ENCODE measurements at regions not wholly inside any gene's neighbourhood (a gene's known extent, or its start where the extent isn't known, plus 50 kb on each side); places are given as distances from the start of the nearest gene placed in this dataset.

GRCh38 chr6:91340896-91341395 lies 754.1 kb upstream of the MAP3K7 start:
- H3K4me1 ChIP-seq (ENCODE audit: low read length): no peaks in the 10 kb centered on the region
- H3K9me3 ChIP-seq (replicated peaks; ENCODE audit: insufficient read depth, low read length): no peaks in the 10 kb centered on the region
- H3K9me2 ChIP-seq (replicated peaks; ENCODE audit: insufficient read depth, low read length): no peaks in the 10 kb centered on the region
- no peaks in the 10 kb centered on the region for H3F3A ChIP-seq (ENCODE audit: insufficient read depth, low read length)
- DNase-seq: no peak
- no peaks in the 10 kb centered on the region for H3K36me3 ChIP-seq (replicated peaks; ENCODE audit: insufficient read depth, low read length)
- no peak overlapping the region for H3K9ac ChIP-seq (ENCODE audit: low read length)
- H4K20me1 ChIP-seq (ENCODE audit: insufficient read depth, low read length): no peaks in the 10 kb centered on the region
- H3K27ac ChIP-seq (ENCODE audit: low read length): no peak overlapping the region
- H2AFZ ChIP-seq (ENCODE audit: low read length): no peak overlapping the region
- no peak overlapping the region for H3K4me2 ChIP-seq (ENCODE audit: low read depth, low read length)
- H3K79me2 ChIP-seq (ENCODE audit: low read length): no peaks in the 10 kb centered on the region
- no peaks in the 10 kb centered on the region for H3K27me3 ChIP-seq (replicated peaks; ENCODE audit: insufficient read depth, low read length)
- H3K4me3 ChIP-seq (ENCODE audit: low read length): no peak overlapping the region
- no peak for TF ChIP-seq EZH2phosphoT487 (IDR thresholded peaks at IDR 0.05; ENCODE audit: low read length)

DNA sequence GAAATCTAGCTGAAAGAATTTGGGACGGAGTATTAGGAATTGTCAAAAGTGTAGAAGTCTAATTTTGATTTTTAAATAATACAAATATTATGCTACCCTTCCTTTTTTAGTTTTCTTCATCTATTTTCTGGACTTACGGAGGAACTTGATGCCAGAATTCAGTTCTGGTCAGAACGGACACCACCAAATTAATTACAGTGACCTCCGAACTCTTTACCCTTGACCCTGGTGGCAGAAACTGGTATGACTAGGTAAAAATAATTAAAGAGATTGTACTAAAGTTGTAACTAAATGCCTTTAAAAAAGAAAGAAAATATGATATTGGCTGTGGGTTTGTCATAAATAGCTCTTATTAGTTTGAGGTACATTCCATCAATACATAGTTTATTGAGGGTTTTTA lies 751.1 kb upstream of the MAP3K7 start:
- Histone ChIP-seq H3K36me3 (replicated peaks; ENCODE audit: insufficient read depth, low read length) (no peaks in the 10 kb centered on the region), H3K9me3 (replicated peaks; ENCODE audit: insufficient read depth, low read length) (no peaks in the 10 kb centered on the region), H3K4me1 (ENCODE audit: low read length) (no peaks in the 10 kb centered on the region), H3K27me3 (replicated peaks; ENCODE audit: insufficient read depth, low read length) (no peaks in the 10 kb centered on the region), H4K20me1 (ENCODE audit: insufficient read depth, low read length) (no peaks in the 10 kb centered on the region), H3F3A (ENCODE audit: insufficient read depth, low read length) (no peaks in the 10 kb centered on the region), H3K9me2 (replicated peaks; ENCODE audit: insufficient read depth, low read length) (no peaks in the 10 kb centered on the region), H3K4me3 (ENCODE audit: low read length) (no peak overlapping the region), H3K27ac (ENCODE audit: low read length) (no peak overlapping the region), H3K4me2 (ENCODE audit: low read depth, low read length) (no peak overlapping the region), H3K79me2 (ENCODE audit: low read length) (no peaks in the 10 kb centered on the region), H3K9ac (ENCODE audit: low read length) (no peak overlapping the region), H2AFZ (ENCODE audit: low read length) (no peak overlapping the region)
- no peak for DNase-seq
- TF ChIP-seq EZH2 (optimal IDR thresholded peaks at IDR 0.05; ENCODE audit: low read depth, low read length) (no peak), EZH2phosphoT487 (IDR thresholded peaks at IDR 0.05; ENCODE audit: low read length) (no peak)

GRCh38 chr6:91330896-91331295 lies 744.0 kb upstream of the MAP3K7 start:
- Histone ChIP-seq H3K9ac (ENCODE audit: low read length) (no peak overlapping the region), H3K4me1 (ENCODE audit: low read length) (no peaks in the 10 kb centered on the region), H3K27ac (ENCODE audit: low read length) (no peak overlapping the region), H2AFZ (ENCODE audit: low read length) (no peak overlapping the region), H3K36me3 (replicated peaks; ENCODE audit: insufficient read depth, low read length) (no peaks in the 10 kb centered on the region), H3K4me2 (ENCODE audit: low read depth, low read length) (no peak overlapping the region), H3K4me3 (ENCODE audit: low read length) (no peak overlapping the region), H3K9me3 (replicated peaks; ENCODE audit: insufficient read depth, low read length) (no peaks in the 10 kb centered on the region), H3K79me2 (ENCODE audit: low read length) (no peaks in the 10 kb centered on the region), H3F3A (ENCODE audit: insufficient read depth, low read length) (no peaks in the 10 kb centered on the region), H3K27me3 (replicated peaks; ENCODE audit: insufficient read depth, low read length) (no peaks in the 10 kb centered on the region), H4K20me1 (ENCODE audit: insufficient read depth, low read length) (no peaks in the 10 kb centered on the region), H3K9me2 (replicated peaks; ENCODE audit: insufficient read depth, low read length) (no peaks in the 10 kb centered on the region)
- no peak for DNase-seq
- TF ChIP-seq EZH2phosphoT487 (IDR thresholded peaks at IDR 0.05; ENCODE audit: low read length): no peak
- no peak for TF ChIP-seq EZH2 (optimal IDR thresholded peaks at IDR 0.05; ENCODE audit: low read depth, low read length)
- TF ChIP-seq CTCF (IDR thresholded peaks at IDR 0.05; ENCODE audit: low read length): no peak

GRCh38 chr6:91328241-91328640 lies 741.4 kb upstream of the MAP3K7 start:
- Histone ChIP-seq H3K4me2 (ENCODE audit: low read depth, low read length) (no peak overlapping the region), H3K36me3 (replicated peaks; ENCODE audit: insufficient read depth, low read length) (no peaks in the 10 kb centered on the region), H3K79me2 (ENCODE audit: low read length) (no peaks in the 10 kb centered on the region), H3K27ac (ENCODE audit: low read length) (no peak overlapping the region), H3K9ac (ENCODE audit: low read length) (no peak overlapping the region), H2AFZ (ENCODE audit: low read length) (no peak overlapping the region), H4K20me1 (ENCODE audit: insufficient read depth, low read length) (no peaks in the 10 kb centered on the region), H3K9me3 (replicated peaks; ENCODE audit: insufficient read depth, low read length) (no peaks in the 10 kb centered on the region), H3K4me1 (ENCODE audit: low read length) (no peaks in the 10 kb centered on the region), H3K27me3 (replicated peaks; ENCODE audit: insufficient read depth, low read length) (no peaks in the 10 kb centered on the region), H3K9me2 (replicated peaks; ENCODE audit: insufficient read depth, low read length) (no peaks in the 10 kb centered on the region), H3F3A (ENCODE audit: insufficient read depth, low read length) (no peaks in the 10 kb centered on the region), H3K4me3 (ENCODE audit: low read length) (no peak overlapping the region)
- TF ChIP-seq EZH2phosphoT487 (IDR thresholded peaks at IDR 0.05; ENCODE audit: low read length) (no peak), CTCF (IDR thresholded peaks at IDR 0.05; ENCODE audit: low read length) (no peak), EZH2 (optimal IDR thresholded peaks at IDR 0.05; ENCODE audit: low read depth, low read length) (no peak)
- DNase-seq: no peak

Measured in MM.1S (cell line).